Heart left ventricle (tissue), 16 donors: ENCODE measurements at regions not wholly inside any gene's neighbourhood (a gene's known extent, or its start where the extent isn't known, plus 50 kb on each side); places are given as distances from the start of the nearest gene placed in this dataset.

ENCODE experiments used
- ATAC-seq, 4 donors: fragments of 200-7000 bp; cut with Tn5 transposase; one replicate each; pipeline ENCODE4 v1.9.1; 2020 to 2022; ENCODE audit warnings: moderate library complexity in 4 of 4, mild to moderate bottlenecking in 3 of 4, moderate number of reproducible peaks in 1 of 4
- DNase-seq, 5 donors: peaks; one replicate each; pipeline ENCODE4 v3.0.0-alpha.2; 2020
- H3K27ac ChIP-seq, 12 donors: fragments of 200-600 bp; sonication (generic) in 4 of 12; one replicate each; pipeline versions ENCODE4 v1.5.0 to v1.8.0; 2016 to 2022; ENCODE audit warnings: mild to moderate bottlenecking in 2 of 12
- H3K27me3 ChIP-seq, 9 donors: fragments of 200-600 bp; sonication (generic) in 2 of 9; one replicate each; pipeline versions ENCODE4 v1.5.1 to v1.8.0; 2016 to 2022; ENCODE audit warnings: mild to moderate bottlenecking in 3 of 9
- H3K36me3 ChIP-seq, 9 donors: fragments of 200-600 bp; sonication (generic) in 2 of 9; one replicate each; pipeline versions ENCODE4 v1.5.0 to v1.8.0; 2018 to 2022; ENCODE audit warnings: mild to moderate bottlenecking in 2 of 9
- H3K4me1 ChIP-seq, 12 donors: fragments of 200-600 bp; sonication (generic) in 4 of 12; one replicate each; pipeline versions ENCODE4 v1.5.0 to v1.8.0; 2016 to 2022; ENCODE audit warnings: mild to moderate bottlenecking in 3 of 12
- H3K4me3 ChIP-seq, 12 donors: fragments of 200-600 bp; sonication (generic) in 4 of 12; one replicate each; pipeline versions ENCODE4 v1.5.0 to v1.8.0; 2017 to 2022; ENCODE audit warnings: mild to moderate bottlenecking in 9 of 12, moderate library complexity in 4 of 12
- H3K9me3 ChIP-seq, 12 donors: fragments of 200-600 bp; sonication (generic) in 4 of 12; one replicate each; pipeline versions ENCODE4 v1.5.0 to v1.8.0; 2016 to 2022; ENCODE audit warnings: mild to moderate bottlenecking in 1 of 12
- POLR2A ChIP-seq, 2 donors: fragments of 450-650 bp; IDR thresholded peaks; one replicate each; pipeline ENCODE4 v1.6.1; 2017; ENCODE audit warnings: antibody characterized with exemption in 2 of 2, mild to moderate bottlenecking in 2 of 2, moderate library complexity in 2 of 2
- WGBS, 4 donors: extraction: QIAGEN DNeasy Blood & Tissue Kit in 2 of 4; methylation state at CpG; one replicate each; pipeline versions ENCODE4 v1.1.5 to v1.1.7; 2013 to 2018; 5-methylcytosine and 5-hydroxymethylcytosine counted together
- intact Hi-C, 10 donors: fragments of 100-400 bp; cut with DNase I; formaldehyde crosslinking; loops; one replicate each; pipeline versions ENCODE4 v1.11.1 to v1.14.2; 2022
- TF ChIP-seq, protein P1 (sequence below), 12 donors: fragments of 200-600 bp; sonication (generic) in 4 of 12; IDR thresholded peaks; one replicate each; pipeline versions ENCODE4 v1.5.0 to v1.8.0; 2018 to 2022; ENCODE audit warnings: antibody characterized with exemption in 12 of 12, mild to moderate bottlenecking in 5 of 12
- donor health status: ischemic (EF 13 %, LVEDD 7.1; RV severe dilation, severe dysfunction).
- donor health status: healthy with polysubstance abuse.
- donor health status: DM: no; HTN: yes; CAD: no.
- donor health status: DM: no; HTN: no; CAD: no.
- donor health status: ischemic (EF 25% LVEDD 6.9; RV normal size, moderate dysfunction).
- donor health status: ischemic (EF 25% LVEDD 5.7; RV mildly dilated, moderate dysfunction).
- donor health status: healthy.
- donor health status: DM: yes; HTN: yes; CAD: no.
- donor health status: ischemic (EF 35%, LVEDD 5.7; RV mildly dilated, moderate dysfunction).
- donor health status: nonischemic (EF 11% LVEDD 7.7; RV severe dilation, severe dysfunction).
- donor health status: DM: yes; HTN: yes; CAD: no.
- donor health status: PGD.
- donor health status: ischemic (EF 29% LVEDD 5.4; RV normal size, mild dysfunction).
- donor health status: nonischemic (EF 23%, LVEDD 6.1; RV moderate dilation, normal function).

DNA sequence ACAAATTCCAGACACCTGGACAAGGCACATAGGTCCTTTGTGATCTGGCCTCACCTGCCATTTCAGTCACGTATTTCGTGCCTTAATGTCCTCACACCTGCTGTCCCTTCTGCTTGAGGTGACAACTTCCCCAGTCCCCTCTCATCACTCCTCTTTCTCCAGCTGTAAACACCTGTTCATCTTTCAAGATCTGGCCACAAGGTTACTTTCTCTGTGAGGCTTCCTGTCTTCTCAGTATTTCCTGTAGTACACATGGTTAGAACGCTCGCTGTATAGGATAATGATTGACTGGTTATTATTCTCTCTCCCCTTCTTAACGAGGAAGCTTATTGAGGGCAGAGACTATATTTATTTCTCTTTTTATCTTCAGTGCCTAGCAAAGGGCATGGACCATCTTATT is 74.5 kb upstream of the PMFBP1 start:
- Histone ChIP-seq H3K36me3 (no peaks in the 10 kb centered on the region), H3K4me3 (no peak overlapping the region), H3K4me1 (no peaks in the 10 kb centered on the region), H3K27me3 (peaks cover 0 to 10% (median 0%) of the 10 kb centered on the region in 9 donors), H3K27ac (no peak overlapping the region), H3K9me3 (no peaks in the 10 kb centered on the region)
- no peak for TF ChIP-seq POLR2A (IDR thresholded peaks at IDR 0.05)
- TF ChIP-seq, protein P1, sequence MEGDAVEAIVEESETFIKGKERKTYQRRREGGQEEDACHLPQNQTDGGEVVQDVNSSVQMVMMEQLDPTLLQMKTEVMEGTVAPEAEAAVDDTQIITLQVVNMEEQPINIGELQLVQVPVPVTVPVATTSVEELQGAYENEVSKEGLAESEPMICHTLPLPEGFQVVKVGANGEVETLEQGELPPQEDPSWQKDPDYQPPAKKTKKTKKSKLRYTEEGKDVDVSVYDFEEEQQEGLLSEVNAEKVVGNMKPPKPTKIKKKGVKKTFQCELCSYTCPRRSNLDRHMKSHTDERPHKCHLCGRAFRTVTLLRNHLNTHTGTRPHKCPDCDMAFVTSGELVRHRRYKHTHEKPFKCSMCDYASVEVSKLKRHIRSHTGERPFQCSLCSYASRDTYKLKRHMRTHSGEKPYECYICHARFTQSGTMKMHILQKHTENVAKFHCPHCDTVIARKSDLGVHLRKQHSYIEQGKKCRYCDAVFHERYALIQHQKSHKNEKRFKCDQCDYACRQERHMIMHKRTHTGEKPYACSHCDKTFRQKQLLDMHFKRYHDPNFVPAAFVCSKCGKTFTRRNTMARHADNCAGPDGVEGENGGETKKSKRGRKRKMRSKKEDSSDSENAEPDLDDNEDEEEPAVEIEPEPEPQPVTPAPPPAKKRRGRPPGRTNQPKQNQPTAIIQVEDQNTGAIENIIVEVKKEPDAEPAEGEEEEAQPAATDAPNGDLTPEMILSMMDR (IDR thresholded peaks at IDR 0.05): no peak
- ATAC-seq (no peak), DNase-seq (no peak)
- 54 to 67% (median 64%) methylated on average over 5 of the region's 5 CpGs for WGBS, 4 donors
- intact Hi-C loops: no loop called here

DNA sequence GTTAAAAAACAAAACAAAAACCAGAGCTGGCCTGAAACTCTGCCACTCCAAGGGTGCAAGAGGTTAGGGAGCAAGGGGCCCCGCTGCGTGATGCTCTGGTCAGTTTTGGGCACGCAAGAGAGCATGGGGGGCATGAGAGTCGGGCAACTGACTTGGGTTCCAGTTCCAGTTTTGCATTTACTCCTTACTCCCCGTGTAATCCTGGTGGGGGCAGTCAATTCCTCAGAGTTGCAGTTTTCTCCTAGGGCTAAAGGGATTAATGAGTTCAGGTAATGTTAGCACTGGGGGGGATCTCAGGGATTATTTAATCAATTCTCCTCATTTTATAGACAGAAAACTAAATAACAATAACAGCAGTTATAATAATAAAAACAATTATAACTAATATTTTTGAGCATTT is 72.9 kb upstream of the PMFBP1 start:
- peaks cover 0 to 14% (median 0%) of the 10 kb centered on the region in 9 donors for H3K27me3 ChIP-seq
- DNase-seq (no peak), ATAC-seq (no peak)
- TF ChIP-seq POLR2A (IDR thresholded peaks at IDR 0.05): no peak
- TF ChIP-seq, protein P1 (IDR thresholded peaks at IDR 0.05): no peak
- no peaks in the 10 kb centered on the region for H3K36me3 ChIP-seq
- H3K27ac ChIP-seq: no peak overlapping the region
- no peaks in the 10 kb centered on the region for H3K9me3 ChIP-seq
- 65 to 75% (median 71%) methylated on average over 5 of the region's 5 CpGs for WGBS, 4 donors
- intact Hi-C loops: loop anchor here in 1 of 10 donors (5.0 kb wide), 1 partner anchor 222 kb away; no protein-coding TSS in a partner anchor
- no peak overlapping the region for H3K4me3 ChIP-seq
- H3K4me1 ChIP-seq: no peaks in the 10 kb centered on the region

DNA sequence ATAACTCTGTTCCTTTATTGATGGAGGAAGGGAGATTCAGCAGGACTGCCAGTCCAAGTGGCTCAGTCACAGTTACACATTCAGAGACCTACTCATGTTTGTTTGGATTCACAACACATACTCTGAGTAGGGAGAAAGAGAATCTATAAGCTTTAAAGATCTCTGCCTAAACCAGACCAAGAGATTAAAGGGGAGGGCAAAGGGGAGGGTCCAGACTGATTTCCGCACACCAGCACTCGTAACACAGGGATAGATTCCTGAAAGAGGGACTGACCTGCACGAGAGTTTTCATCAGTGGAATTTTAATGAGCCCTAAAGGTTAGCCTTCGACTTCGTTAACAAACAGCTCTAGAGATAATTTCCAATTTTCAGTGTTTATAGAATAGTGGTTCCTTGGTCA is 71.7 kb upstream of the PMFBP1 start:
- DNase-seq: no peak
- peaks cover 0 to 14% (median 0%) of the 10 kb centered on the region in 9 donors for H3K27me3 ChIP-seq
- no peaks in the 10 kb centered on the region for H3K36me3 ChIP-seq
- TF ChIP-seq POLR2A (IDR thresholded peaks at IDR 0.05): no peak
- TF ChIP-seq, protein P1 (IDR thresholded peaks at IDR 0.05): no peak
- ATAC-seq: no peak
- intact Hi-C loops: loop anchor here in 1 of 10 donors (5.0 kb wide), 1 partner anchor 224 kb away; no protein-coding TSS in a partner anchor
- H3K4me3 ChIP-seq: no peak overlapping the region
- H3K4me1 ChIP-seq: no peaks in the 10 kb centered on the region
- H3K27ac ChIP-seq: no peak overlapping the region
- no peaks in the 10 kb centered on the region for H3K9me3 ChIP-seq
- 78 to 85% (median 81%) methylated on average over 5 of the region's 5 CpGs for WGBS, 4 donors

DNA sequence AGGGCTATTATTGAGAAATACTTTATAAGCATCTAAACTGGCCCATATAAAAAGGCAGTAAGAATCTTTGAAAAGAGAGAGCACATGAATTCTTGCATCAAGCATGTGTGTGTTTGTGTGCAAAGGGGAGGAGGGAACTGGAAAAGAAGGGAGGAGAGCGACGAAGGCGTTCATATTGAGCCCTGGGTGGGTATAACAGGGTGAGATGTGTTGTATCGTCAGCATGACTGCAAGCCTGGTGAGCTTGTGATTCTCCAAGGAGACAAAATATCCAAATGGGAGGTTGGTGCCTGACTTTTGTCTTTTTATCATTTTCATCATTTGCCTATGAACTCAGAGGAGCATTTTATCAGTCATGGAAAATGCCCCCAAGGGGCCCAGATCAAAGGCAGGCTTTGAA is 70.8 kb upstream of the PMFBP1 start:
- Histone ChIP-seq H3K27me3 (peaks cover 0 to 14% (median 0%) of the 10 kb centered on the region in 9 donors), H3K4me3 (no peak overlapping the region), H3K4me1 (no peaks in the 10 kb centered on the region), H3K36me3 (no peaks in the 10 kb centered on the region), H3K9me3 (no peaks in the 10 kb centered on the region), H3K27ac (no peak overlapping the region)
- ATAC-seq (no peak), DNase-seq (no peak)
- WGBS, 4 donors: 81 to 90% (median 85%) methylated on average over 4 of the region's 4 CpGs
- TF ChIP-seq, protein P1 (IDR thresholded peaks at IDR 0.05): no peak
- TF ChIP-seq POLR2A (IDR thresholded peaks at IDR 0.05): no peak
- intact Hi-C loops: loop anchor here in 1 of 10 donors (5.0 kb wide), 1 partner anchor 225 kb away; no protein-coding TSS in a partner anchor
